Mesendoderm (in vitro differentiated cells): ENCODE measurements at regions not wholly inside any gene's neighbourhood (a gene's known extent, or its start where the extent isn't known, plus 50 kb on each side); places are given as distances from the start of the nearest gene placed in this dataset.
A peak's percentile ranks its signal among the peaks of the same experiment; 100 is the strongest.

Experiments
- DNase-seq: peaks from one replicate; pipeline ENCODE4 v3.0.0; 2013
- H2AK5ac ChIP-seq: 2 replicates; pipeline ENCODE4 v1.6.1; 2013; ENCODE audit warnings: low read length, inconsistent platforms
- H2BK120ac ChIP-seq: 2 replicates; pipeline ENCODE4 v1.6.1; 2013; ENCODE audit warnings: low read depth, mild to moderate bottlenecking, low read length, moderate library complexity, mixed read lengths
- H2BK15ac ChIP-seq: replicated peaks from 2 replicates; pipeline ENCODE4 v1.6.1; 2013; ENCODE audit warnings: low read depth, mild to moderate bottlenecking, moderate library complexity
- H2BK5ac ChIP-seq: 2 replicates; pipeline ENCODE4 v1.6.1; 2013; ENCODE audit warnings: low read length, inconsistent platforms
- H3K18ac ChIP-seq: 2 replicates; pipeline ENCODE4 v1.6.1; 2013; ENCODE audit warnings: mild to moderate bottlenecking, low read length, mixed read lengths
- H3K23ac ChIP-seq: one replicate; pipeline ENCODE4 v1.6.1; 2013; ENCODE audit warnings: low read length
- H3K27ac ChIP-seq: 2 replicates; pipeline ENCODE4 v1.5.1; 2013; ENCODE audit warnings: low read depth, mild to moderate bottlenecking, inconsistent platforms, low read length, moderate library complexity
- H3K27me3 ChIP-seq: 2 replicates; pipeline ENCODE4 v1.6.1; 2013; ENCODE audit warnings: low read length, control low read depth, mild to moderate bottlenecking, inconsistent platforms; ENCODE audit not compliant: insufficient read depth, poor library complexity
- H3K36me3 ChIP-seq: 2 replicates; pipeline ENCODE4 v1.6.1; 2013; ENCODE audit warnings: low read length, inconsistent platforms; ENCODE audit not compliant: control insufficient read depth, insufficient read depth
- H3K4ac ChIP-seq: one replicate; pipeline ENCODE4 v1.6.1; 2013; ENCODE audit warnings: low read depth, mild to moderate bottlenecking, low read length, moderate library complexity
- H3K4me1 ChIP-seq: 2 replicates; pipeline ENCODE4 v1.6.1; 2013; ENCODE audit warnings: low read depth, low read length, inconsistent platforms; ENCODE audit not compliant: control insufficient read depth
- H3K4me2 ChIP-seq: 2 replicates; pipeline ENCODE4 v1.6.1; 2013; ENCODE audit warnings: low read length
- H3K4me3 ChIP-seq: 2 replicates; pipeline ENCODE4 v1.5.1; 2013; ENCODE audit warnings: mild to moderate bottlenecking, low read length
- H3K56ac ChIP-seq: one replicate; pipeline ENCODE4 v1.6.1; 2013; ENCODE audit warnings: low read length
- H3K79me1 ChIP-seq: 2 replicates; pipeline ENCODE4 v1.6.1; 2013; ENCODE audit warnings: low read length, inconsistent platforms
- H3K79me2 ChIP-seq: 2 replicates; pipeline ENCODE4 v1.6.1; 2013; ENCODE audit warnings: mild to moderate bottlenecking, low read length; ENCODE audit not compliant: control insufficient read depth, insufficient read depth
- H3K9ac ChIP-seq: 2 replicates; pipeline ENCODE4 v1.6.1; 2013; ENCODE audit warnings: low read length, inconsistent platforms
- H4K5ac ChIP-seq: one replicate; pipeline ENCODE4 v1.6.1; 2013; ENCODE audit warnings: low read length
- H4K8ac ChIP-seq: one replicate; pipeline ENCODE4 v1.6.1; 2013; ENCODE audit warnings: low read depth, mild to moderate bottlenecking, control low read depth, low read length, moderate library complexity
- WGBS: extraction: QIAGEN DNeasy Blood & Tissue Kit; methylation state at CpG from one replicate; pipeline ENCODE4 v1.1.7; 2013; ENCODE audit warnings: low lambda C conversion rate, missing lambda C conversion rate; ENCODE audit not compliant: insufficient coverage; ENCODE audit errors: extremely low coverage; 5-methylcytosine and 5-hydroxymethylcytosine counted together

GRCh38 chr7:124489082-124489819, 276.3 kb downstream of the GPR37 start:
- H3K9ac ChIP-seq: no peak overlapping the region
- DNase-seq: no peak

DNA sequence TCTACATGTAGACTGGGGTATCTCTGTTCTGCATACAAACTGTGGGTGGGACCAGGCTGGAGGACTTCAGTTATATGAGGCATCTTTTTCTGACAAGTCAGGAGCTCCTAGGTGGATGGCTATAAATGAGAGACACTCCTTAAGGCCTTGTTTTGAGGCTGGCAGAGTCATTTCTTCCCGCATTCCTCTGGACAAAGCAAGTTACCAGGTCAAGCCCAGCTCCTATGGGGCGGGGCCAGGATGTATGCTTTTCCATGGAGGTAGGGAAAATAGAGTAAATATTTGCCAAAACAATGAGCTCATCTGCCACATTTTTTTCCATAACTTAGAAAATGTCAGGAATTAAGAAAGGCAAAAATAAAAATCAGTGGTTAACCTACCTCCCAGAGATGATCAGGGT, 283.4 kb downstream of the GPR37 start:
- Histone ChIP-seq H4K5ac (no peak overlapping the region), H3K79me1 (no peaks in the 10 kb centered on the region), H4K8ac (no peak overlapping the region), H2BK5ac (no peak overlapping the region), H3K27me3 (no peaks in the 10 kb centered on the region), H3K23ac (no peak overlapping the region), H2BK120ac (no peak overlapping the region), H3K79me2 (no peaks in the 10 kb centered on the region), H3K56ac (no peak overlapping the region), H3K36me3 (no peaks in the 10 kb centered on the region), H3K27ac (no peak overlapping the region), H3K9ac (no peak overlapping the region), H3K4ac (no peak overlapping the region), H3K4me3 (no peak overlapping the region), H3K18ac (no peak overlapping the region), H2BK15ac (no peak overlapping the region), H3K4me2 (no peak overlapping the region), H3K4me1 (no peaks in the 10 kb centered on the region), H2AK5ac (no peak overlapping the region)
- no peak for DNase-seq
- no CpG with 5 or more reads among the region's 2 CpGs for WGBS

More at GRCh38 chr7:124489082-124489819, 276.3 kb downstream of the GPR37 start:
- no peaks in the 10 kb centered on the region for H3K79me2 ChIP-seq
- no peak overlapping the region for H2BK120ac ChIP-seq
- H3K27ac ChIP-seq: no peak overlapping the region
- no peak overlapping the region for H3K4me3 ChIP-seq
- no peak overlapping the region for H2BK5ac ChIP-seq
- no peaks in the 10 kb centered on the region for H3K36me3 ChIP-seq
- no peak overlapping the region for H3K4me2 ChIP-seq
- H4K8ac ChIP-seq: no peak overlapping the region
- no peak overlapping the region for H3K23ac ChIP-seq
- no peak overlapping the region for H3K56ac ChIP-seq
- no CpG with 5 or more reads among the region's 5 CpGs for WGBS
- no peaks in the 10 kb centered on the region for H3K79me1 ChIP-seq
- H3K4me1 ChIP-seq: no peaks in the 10 kb centered on the region
- H3K4ac ChIP-seq: no peak overlapping the region
- no peaks in the 10 kb centered on the region for H3K27me3 ChIP-seq
- no peak overlapping the region for H3K18ac ChIP-seq
- peak overlapping the region; percentile 19 for H2BK15ac ChIP-seq
- no peak overlapping the region for H2AK5ac ChIP-seq
- H4K5ac ChIP-seq: no peak overlapping the region

- Histone ChIP-seq H3K27ac (no peak overlapping the region), H3K27me3 (no peaks in the 10 kb centered on the region), H2BK15ac (no peak overlapping the region), H4K8ac (no peak overlapping the region), H3K23ac (no peak overlapping the region), H3K4me1 (no peaks in the 10 kb centered on the region), H3K4me2 (no peak overlapping the region), H3K4ac (no peak overlapping the region), H3K36me3 (no peaks in the 10 kb centered on the region), H4K5ac (no peak overlapping the region), H3K18ac (no peak overlapping the region), H2AK5ac (no peak overlapping the region), H3K9ac (no peak overlapping the region), H2BK5ac (no peak overlapping the region), H3K4me3 (no peak overlapping the region), H3K79me2 (no peaks in the 10 kb centered on the region), H3K79me1 (no peaks in the 10 kb centered on the region), H3K56ac (no peak overlapping the region), H2BK120ac (no peak overlapping the region)
- WGBS: no CpG with 5 or more reads among the region's 23 CpGs
- no peak for DNase-seq
Observed at GRCh38 chr7:124480821-124481290, 284.7 kb downstream of the GPR37 start.

DNA sequence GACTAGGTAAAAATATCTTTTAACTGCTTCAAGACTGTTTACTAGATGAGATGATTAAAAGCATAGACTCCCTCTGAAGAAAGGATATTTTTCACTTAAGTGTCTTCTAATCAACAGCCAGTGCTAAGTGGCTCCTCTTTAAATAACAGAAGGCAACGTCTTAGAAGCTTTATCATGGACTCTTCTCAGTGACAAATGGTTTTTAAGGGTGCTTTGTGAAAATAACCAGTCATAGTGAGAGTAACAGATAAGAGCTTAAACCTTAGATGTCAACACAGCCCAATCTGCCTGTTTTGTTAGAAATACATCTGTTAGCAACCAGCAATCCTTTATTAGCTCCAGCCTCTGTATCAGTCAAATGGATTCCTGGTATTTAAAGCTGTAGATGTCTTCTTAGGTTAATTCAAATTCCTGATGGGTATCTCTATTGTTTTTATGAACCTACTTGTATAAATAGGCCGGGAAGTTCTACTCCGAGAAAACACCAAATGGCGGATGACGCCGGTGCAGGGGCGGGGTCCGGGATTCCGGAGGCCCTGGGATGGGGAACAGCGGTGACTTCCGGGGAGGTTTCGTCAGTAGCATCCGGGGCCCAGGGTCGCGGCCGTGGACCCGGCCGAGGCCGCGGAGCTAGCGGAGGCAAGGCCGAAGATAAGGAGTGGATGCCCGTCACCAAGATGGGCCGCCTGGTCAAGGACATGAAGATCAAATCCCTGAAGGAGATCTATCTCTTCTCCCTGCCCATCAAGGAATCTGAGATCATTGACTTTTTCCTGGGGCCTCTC, 285.4 kb downstream of the GPR37 start:
- Histone ChIP-seq H3K18ac (no peak overlapping the region), H3K9ac (no peak overlapping the region), H4K5ac (no peak overlapping the region), H3K4me3 (no peak overlapping the region), H2AK5ac (no peak overlapping the region), H2BK5ac (no peak overlapping the region), H2BK15ac (no peak overlapping the region), H3K4me1 (no peaks in the 10 kb centered on the region), H3K56ac (no peak overlapping the region), H3K23ac (no peak overlapping the region), H3K27me3 (no peaks in the 10 kb centered on the region), H3K27ac (no peak overlapping the region), H3K4me2 (no peak overlapping the region), H4K8ac (no peak overlapping the region), H3K79me1 (no peaks in the 10 kb centered on the region), H3K79me2 (no peaks in the 10 kb centered on the region), H3K4ac (no peak overlapping the region), H3K36me3 (no peaks in the 10 kb centered on the region), H2BK120ac (no peak overlapping the region)
- no CpG with 5 or more reads among the region's 24 CpGs for WGBS
- DNase-seq: peak; percentile 65

DNA sequence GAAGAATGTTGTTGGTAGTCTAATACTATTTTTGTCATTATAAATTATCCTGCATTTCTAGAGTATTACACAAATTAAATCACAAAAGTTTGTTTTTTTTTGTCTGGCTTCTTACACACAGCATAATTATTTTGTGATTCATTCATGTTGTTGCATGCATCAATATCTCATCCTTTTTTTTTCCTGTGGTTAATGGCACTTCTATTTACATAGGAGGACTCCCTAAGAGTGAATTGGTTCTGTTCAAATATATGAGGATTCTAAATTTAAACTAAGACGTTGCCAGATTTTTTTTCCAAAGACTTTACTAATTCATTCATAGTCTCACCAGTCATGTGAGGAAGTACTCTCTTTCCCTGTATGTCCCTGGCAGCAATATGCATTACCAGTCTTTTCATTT, 303.3 kb downstream of the GPR37 start:
- Histone ChIP-seq H2AK5ac (no peak overlapping the region), H3K79me1 (no peaks in the 10 kb centered on the region), H3K23ac (no peak overlapping the region), H2BK120ac (no peak overlapping the region), H3K4ac (no peak overlapping the region), H3K4me3 (no peak overlapping the region), H3K4me1 (no peaks in the 10 kb centered on the region), H3K27me3 (no peaks in the 10 kb centered on the region), H2BK15ac (no peak overlapping the region), H4K5ac (no peak overlapping the region), H3K27ac (no peak overlapping the region), H4K8ac (no peak overlapping the region), H3K4me2 (no peak overlapping the region), H3K9ac (no peak overlapping the region), H3K79me2 (no peaks in the 10 kb centered on the region), H3K18ac (no peak overlapping the region), H3K56ac (no peak overlapping the region), H3K36me3 (no peaks in the 10 kb centered on the region), H2BK5ac (no peak overlapping the region)
- no peak for DNase-seq
- WGBS: no CpG with 5 or more reads among the region's 1 CpG
